Thymus (tissue), 11 donors: ENCODE measurements at regions not wholly inside any gene's neighbourhood (a gene's known extent, or its start where the extent isn't known, plus 50 kb on each side); places are given as distances from the start of the nearest gene placed in this dataset.

ENCODE experiments used
- DNase-seq, 9 donors: peaks; one replicate each; pipeline ENCODE4 v3.0.0-alpha.2; 2013; ENCODE audit warnings: low spot score in 9 of 9, low read depth in 6 of 9, missing footprints in 1 of 9
- H3K27ac ChIP-seq, 2 donors: one replicate each; pipeline ENCODE4 v1.5.1; 2013; ENCODE audit warnings: control low read depth in 1 of 2, low read depth in 1 of 2, low read length in 1 of 2, mild to moderate bottlenecking in 1 of 2, moderate library complexity in 1 of 2
- H3K27me3 ChIP-seq, 2 donors: one replicate each; pipeline ENCODE4 v1.5.1; 2013; ENCODE audit warnings: low read length in 1 of 2; ENCODE audit not compliant: control insufficient read depth in 2 of 2, insufficient read depth in 1 of 2
- H3K36me3 ChIP-seq, 2 donors: one replicate each; pipeline ENCODE4 v1.5.1; 2013; ENCODE audit warnings: low read length in 1 of 2, mild to moderate bottlenecking in 1 of 2, moderate library complexity in 1 of 2; ENCODE audit not compliant: control insufficient read depth in 2 of 2, insufficient read depth in 2 of 2
- H3K4me1 ChIP-seq, 2 donors: one replicate each; pipeline ENCODE4 v1.5.1; 2013; ENCODE audit warnings: low read length in 2 of 2; ENCODE audit not compliant: control insufficient read depth in 2 of 2, insufficient read depth in 2 of 2
- H3K4me3 ChIP-seq, 2 donors: one replicate each; pipeline ENCODE4 v1.5.1; 2013; ENCODE audit warnings: low read length in 2 of 2, control low read depth in 1 of 2, mild to moderate bottlenecking in 1 of 2
- H3K9me3 ChIP-seq, 2 donors: one replicate each; pipeline ENCODE4 v1.5.1; 2013; ENCODE audit warnings: low read length in 1 of 2, mild to moderate bottlenecking in 1 of 2; ENCODE audit not compliant: control insufficient read depth in 2 of 2, insufficient read depth in 1 of 2
- WGBS: extraction: QIAGEN DNeasy Blood & Tissue Kit; methylation state at CpG from one replicate; pipeline ENCODE4 v1.1.7; 2013; 5-methylcytosine and 5-hydroxymethylcytosine counted together
- donor health status: healthy.

DNA sequence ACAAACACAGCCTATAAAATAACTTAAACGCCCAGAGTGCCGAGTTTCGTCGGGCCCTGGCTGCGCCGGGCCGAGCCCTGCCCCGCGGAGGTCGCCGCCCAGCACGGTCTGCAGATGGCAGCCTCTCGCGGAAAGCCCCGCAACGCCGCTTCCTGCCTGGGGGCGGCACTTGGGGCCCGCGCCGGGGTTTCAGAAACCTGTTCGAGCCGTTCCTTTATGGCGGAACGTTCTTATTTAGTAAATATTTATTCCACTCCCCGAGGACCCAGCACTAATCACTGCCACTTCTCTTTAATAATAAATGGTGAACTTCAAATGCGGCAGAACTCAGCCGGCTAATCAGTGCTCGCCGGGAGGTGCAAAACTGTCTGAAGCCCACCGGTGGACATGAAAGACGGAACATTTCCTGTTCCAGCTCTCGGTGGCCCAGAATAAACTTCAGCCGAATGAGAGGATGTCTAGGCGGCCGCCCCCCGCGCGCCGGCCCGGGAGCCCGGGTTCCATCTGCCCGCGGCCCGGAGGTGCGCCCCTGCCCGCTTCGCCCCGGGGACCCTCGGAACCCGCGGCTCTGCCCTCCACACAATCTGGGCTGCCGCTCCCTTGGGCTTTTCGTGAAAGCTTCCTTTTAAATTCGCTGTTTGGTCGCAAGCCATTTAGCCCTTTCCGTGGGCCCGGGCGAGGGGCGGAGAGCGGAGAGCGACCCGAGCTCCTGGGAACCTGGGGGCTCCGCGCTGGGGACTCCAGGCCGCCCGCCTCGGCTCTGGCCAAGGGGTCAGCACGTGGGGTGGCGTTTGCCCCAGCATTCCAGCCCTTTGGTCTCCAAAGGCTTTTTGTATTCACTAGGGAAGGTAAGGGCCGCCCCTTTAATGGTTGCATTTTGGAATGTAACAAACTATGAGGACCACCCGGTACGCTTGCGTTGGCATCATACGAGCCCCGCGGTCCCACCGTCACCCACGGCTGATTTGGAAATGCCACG lies 110.8 kb upstream of the ATP11B start:
- peak in 6 of 9 donors; percentile 29 to 62 (median 34) for DNase-seq
- H3K27ac ChIP-seq = peak overlapping the region in 1 of 2 donors; percentile 25
- peak overlapping the region; percentile 46 to 54 for H3K4me3 ChIP-seq
- WGBS = 2% methylated on average over 80 of the region's 80 CpGs
- H3K9me3 ChIP-seq = peaks cover 0 to 3% of the 10 kb centered on the region in 2 donors
- no peaks in the 10 kb centered on the region for H3K36me3 ChIP-seq
- peaks cover 6 to 8% of the 10 kb centered on the region in 2 donors for H3K4me1 ChIP-seq
- H3K27me3 ChIP-seq = peaks cover 19 to 52% of the 10 kb centered on the region in 2 donors

DNA sequence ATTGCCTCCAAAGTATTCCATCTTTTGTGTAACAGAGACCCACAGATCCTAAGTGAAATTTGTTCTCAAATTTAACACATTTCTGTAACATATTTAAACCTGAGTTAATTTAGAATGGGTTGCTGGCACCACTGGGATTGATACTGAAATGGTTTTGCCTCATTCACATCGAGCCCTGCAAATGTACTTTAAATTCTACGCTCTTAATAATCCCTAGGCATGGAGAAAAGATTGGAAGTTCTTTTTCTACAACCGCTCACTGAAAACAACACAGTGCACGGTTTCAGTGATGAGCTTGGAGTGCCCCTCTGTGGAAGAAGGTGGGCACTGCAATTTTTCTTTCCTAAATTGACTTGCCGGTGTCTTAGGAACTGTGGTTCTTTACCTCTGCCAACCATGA lies 109.9 kb upstream of the ATP11B start:
- H3K36me3 ChIP-seq = no peaks in the 10 kb centered on the region
- 4% methylated on average over 5 of the region's 5 CpGs for WGBS
- peak; percentile 33 to 82 (median 58) for DNase-seq
- H3K4me1 ChIP-seq = peaks cover 6 to 8% of the 10 kb centered on the region in 2 donors
- no peak overlapping the region for H3K4me3 ChIP-seq
- H3K27me3 ChIP-seq = peaks cover 19 to 52% of the 10 kb centered on the region in 2 donors
- peaks cover 0 to 3% of the 10 kb centered on the region in 2 donors for H3K9me3 ChIP-seq
- H3K27ac ChIP-seq = no peak overlapping the region

DNA sequence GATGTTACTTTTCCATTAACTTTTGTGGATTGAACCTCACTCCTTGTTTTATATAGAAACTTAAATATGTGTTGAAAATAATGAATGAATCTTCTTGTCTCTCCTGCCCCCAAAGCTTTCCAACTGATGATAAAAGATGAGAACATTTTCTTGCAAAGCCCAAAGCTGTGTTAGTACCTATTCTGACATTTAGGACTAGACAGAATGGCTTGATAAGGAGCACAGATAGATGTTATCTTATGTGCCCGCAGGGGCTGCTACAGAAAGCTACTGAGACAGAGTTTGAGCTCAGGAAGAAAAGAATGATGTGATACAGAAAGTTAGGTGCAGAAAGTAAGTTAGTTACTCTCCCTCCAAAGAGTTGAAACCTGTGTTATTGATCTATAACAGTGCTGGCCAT lies 109.4 kb upstream of the ATP11B start:
- Histone ChIP-seq H3K4me3 (no peak overlapping the region), H3K27me3 (peaks cover 19 to 52% of the 10 kb centered on the region in 2 donors), H3K4me1 (peaks cover 6 to 8% of the 10 kb centered on the region in 2 donors), H3K36me3 (no peaks in the 10 kb centered on the region), H3K9me3 (peaks cover 0 to 3% of the 10 kb centered on the region in 2 donors), H3K27ac (no peak overlapping the region)
- 8% methylated on average over 1 of the region's 1 CpG for WGBS
- no peak for DNase-seq

DNA sequence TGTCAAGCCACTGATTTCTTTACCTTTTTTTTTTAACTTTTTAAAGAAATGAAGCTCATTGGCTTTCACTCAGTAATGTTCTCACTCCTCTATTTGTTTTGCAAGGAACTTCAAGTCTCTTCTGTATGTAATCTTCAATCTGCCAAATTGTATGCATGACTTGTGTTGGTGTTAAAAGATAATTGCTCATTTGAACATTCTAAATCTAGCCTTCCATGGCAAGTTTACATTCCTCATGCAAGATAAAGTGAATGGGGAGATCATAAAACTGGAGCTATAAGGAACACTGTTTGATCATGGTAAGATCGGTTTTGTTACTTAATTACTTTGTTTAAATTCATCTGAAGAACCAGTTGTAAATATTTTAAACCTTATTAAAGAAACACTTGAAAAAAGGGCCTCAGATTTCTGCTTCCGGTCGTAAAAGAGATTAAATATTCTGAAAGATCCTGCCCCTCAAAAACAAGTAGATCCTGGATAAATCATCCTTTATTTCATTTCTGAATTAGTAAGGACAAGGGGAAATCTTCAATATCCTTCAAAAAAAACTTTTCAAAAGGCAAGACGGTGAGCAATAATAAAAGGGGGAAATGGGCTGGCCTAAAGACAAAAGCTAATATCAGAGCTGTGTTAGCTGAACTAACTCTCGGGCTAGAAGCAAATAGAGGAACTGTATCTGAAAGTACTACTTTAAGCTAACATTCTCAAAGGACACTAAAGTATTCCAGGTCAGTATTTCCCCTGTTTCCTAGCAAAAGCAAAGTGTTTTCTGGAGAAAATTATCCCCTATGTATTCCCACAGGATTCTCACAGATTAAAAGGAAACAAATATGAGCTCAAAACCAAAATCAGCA lies 107.0 kb upstream of the ATP11B start:
- H3K27me3 ChIP-seq = peaks cover 19 to 46% of the 10 kb centered on the region in 2 donors
- peaks cover 6 to 8% of the 10 kb centered on the region in 2 donors for H3K4me1 ChIP-seq
- WGBS = 72% methylated on average over 5 of the region's 5 CpGs
- no peak overlapping the region for H3K27ac ChIP-seq
- no peaks in the 10 kb centered on the region for H3K36me3 ChIP-seq
- H3K9me3 ChIP-seq = peaks cover 0 to 3% of the 10 kb centered on the region in 2 donors
- no peak for DNase-seq
- H3K4me3 ChIP-seq = no peak overlapping the region

DNA sequence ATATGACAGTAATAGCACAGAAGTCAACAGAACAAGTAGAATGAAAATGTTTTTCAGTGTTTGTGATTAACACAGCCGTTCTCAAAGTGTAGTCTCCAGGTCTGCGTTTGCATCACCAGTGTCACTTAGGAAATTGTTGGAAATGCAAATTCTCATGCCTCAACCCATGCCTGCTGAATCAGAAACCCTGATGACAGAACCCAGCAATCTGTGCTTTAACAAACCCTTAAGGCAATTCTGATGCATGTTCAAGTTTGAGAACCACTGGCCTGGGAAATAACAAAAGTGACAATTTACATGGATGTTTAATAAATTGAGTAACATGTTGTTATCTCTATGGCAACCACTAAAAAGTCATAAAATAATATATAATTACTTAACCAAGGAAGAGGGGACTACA lies 103.1 kb upstream of the ATP11B start:
- no peaks in the 10 kb centered on the region for H3K4me1 ChIP-seq
- 93% methylated on average over 2 of the region's 2 CpGs for WGBS
- H3K9me3 ChIP-seq = no peaks in the 10 kb centered on the region
- no peaks in the 10 kb centered on the region for H3K36me3 ChIP-seq
- no peak overlapping the region for H3K27ac ChIP-seq
- no peak overlapping the region for H3K4me3 ChIP-seq
- DNase-seq = no peak
- H3K27me3 ChIP-seq = peaks cover 2 to 14% of the 10 kb centered on the region in 2 donors

DNA sequence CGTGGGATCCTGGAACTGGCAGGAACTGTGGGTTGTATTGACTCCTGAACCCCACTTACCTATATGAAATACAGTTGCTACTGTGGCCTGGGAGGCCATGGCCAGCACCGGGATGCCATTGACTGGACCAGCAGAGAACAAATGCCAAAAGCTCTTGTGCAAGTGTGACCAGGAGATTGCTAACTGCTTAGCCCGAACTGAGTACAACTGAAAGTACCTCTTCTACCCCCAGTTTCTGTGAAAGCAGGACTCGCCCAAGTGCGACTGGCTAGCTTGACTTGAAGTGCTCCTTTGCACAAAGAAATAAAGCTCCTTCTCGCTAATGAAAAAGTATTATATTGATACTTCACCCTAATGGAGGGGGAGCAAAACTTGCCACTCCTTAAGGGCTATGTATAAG lies 101.3 kb upstream of the ATP11B start:
- Histone ChIP-seq H3K4me3 (no peak overlapping the region), H3K27ac (no peak overlapping the region), H3K27me3 (peaks cover 0 to 3% of the 10 kb centered on the region in 2 donors), H3K36me3 (no peaks in the 10 kb centered on the region), H3K4me1 (no peaks in the 10 kb centered on the region), H3K9me3 (no peaks in the 10 kb centered on the region)
- no peak for DNase-seq
- WGBS = 96% methylated on average over 6 of the region's 6 CpGs

DNA sequence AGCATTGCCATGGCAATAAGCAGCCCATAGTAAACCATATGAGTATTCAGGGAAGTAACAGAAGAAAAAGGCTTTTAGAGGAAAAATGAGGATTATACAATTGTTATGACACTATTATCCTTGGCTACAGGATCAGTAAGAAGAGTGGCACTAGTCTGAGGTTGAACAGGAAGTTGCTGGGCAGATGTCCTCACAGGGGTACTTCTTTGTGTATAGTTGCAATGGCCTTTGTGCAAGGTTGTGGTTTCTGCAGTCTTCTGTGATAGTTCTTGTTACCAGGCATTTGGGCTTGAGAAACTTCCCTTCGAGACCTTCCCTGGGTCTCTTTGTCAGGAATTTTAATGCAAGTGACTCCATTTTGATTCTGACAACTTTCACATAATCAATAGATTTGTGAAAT lies 100.6 kb upstream of the ATP11B start:
- WGBS = 70% methylated on average over 1 of the region's 1 CpG
- no peak for DNase-seq
- Histone ChIP-seq H3K9me3 (no peaks in the 10 kb centered on the region), H3K36me3 (no peaks in the 10 kb centered on the region), H3K4me1 (no peaks in the 10 kb centered on the region), H3K27ac (no peak overlapping the region), H3K27me3 (no peaks in the 10 kb centered on the region), H3K4me3 (no peak overlapping the region)

DNA sequence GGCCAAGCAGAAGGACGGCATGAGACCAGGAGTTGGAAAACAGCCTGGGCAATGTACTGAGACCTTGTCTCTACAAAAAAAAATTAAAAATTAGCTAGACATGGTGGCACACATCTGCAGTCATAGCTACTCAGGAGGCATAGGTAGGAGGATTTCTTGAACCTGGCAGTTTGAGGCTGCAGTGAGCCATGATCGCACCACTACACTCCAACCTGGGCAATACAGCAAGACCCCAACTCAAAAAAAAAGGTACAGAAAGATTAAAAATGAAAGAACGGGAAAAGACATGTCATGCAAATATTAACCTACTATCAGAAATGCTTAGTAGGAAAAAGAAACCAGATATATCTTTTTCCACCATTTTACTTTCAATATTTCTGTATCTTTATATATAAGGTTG lies 99.6 kb upstream of the ATP11B start:
- 98% methylated on average over 3 of the region's 3 CpGs for WGBS
- H3K27ac ChIP-seq = no peak overlapping the region

DNA sequence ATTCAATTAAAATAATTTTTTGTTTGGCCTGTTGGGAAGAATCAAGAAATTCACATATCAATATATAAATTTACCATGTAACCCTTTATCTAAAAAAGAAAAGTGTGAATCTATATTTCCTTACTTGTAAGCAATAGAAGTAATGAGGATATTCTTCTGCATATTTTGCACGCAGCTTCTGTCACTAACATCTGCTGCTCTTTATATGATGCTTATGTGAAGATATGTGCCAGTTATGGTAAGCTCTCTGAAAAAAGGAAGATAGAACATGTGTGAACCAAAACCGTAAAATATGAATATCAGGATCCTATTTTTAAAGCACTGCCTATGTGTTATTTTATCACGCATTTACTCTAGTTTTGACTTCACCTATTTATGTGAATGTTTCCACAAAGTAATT lies 96.4 kb upstream of the ATP11B start:
- no peaks in the 10 kb centered on the region for H3K36me3 ChIP-seq
- H3K27me3 ChIP-seq = no peaks in the 10 kb centered on the region
- no peaks in the 10 kb centered on the region for H3K4me1 ChIP-seq
- no peak overlapping the region for H3K27ac ChIP-seq
- no peak for DNase-seq
- H3K4me3 ChIP-seq = no peak overlapping the region
- no peaks in the 10 kb centered on the region for H3K9me3 ChIP-seq
- 96% methylated on average over 3 of the region's 3 CpGs for WGBS

More for the DNA sequence above, 99.6 kb upstream of the ATP11B start:
- H3K9me3 ChIP-seq = no peaks in the 10 kb centered on the region
- DNase-seq = no peak
- no peaks in the 10 kb centered on the region for H3K27me3 ChIP-seq
- no peaks in the 10 kb centered on the region for H3K36me3 ChIP-seq
- H3K4me3 ChIP-seq = no peak overlapping the region
- no peaks in the 10 kb centered on the region for H3K4me1 ChIP-seq
